HUES64 (cell line): ENCODE measurements at regions not wholly inside any gene's neighbourhood (a gene's known extent, or its start where the extent isn't known, plus 50 kb on each side); places are given as distances from the start of the nearest gene placed in this dataset.

ENCODE experiments used
- H3K27ac ChIP-seq: 2 replicates; pipeline ENCODE4 v1.7.0; 2013; ENCODE audit warnings: low read depth, low read length, inconsistent platforms
- H3K27me3 ChIP-seq: 2 replicates; pipeline ENCODE4 v1.6.1; 2013; ENCODE audit warnings: mild to moderate bottlenecking, low read length; ENCODE audit not compliant: insufficient read depth
- H3K36me3 ChIP-seq: 2 replicates; pipeline ENCODE4 v1.6.1; 2013; ENCODE audit warnings: mild to moderate bottlenecking, low read length; ENCODE audit not compliant: insufficient read depth
- H3K4me1 ChIP-seq: 2 replicates; pipeline ENCODE4 v1.6.1; 2013; ENCODE audit warnings: mild to moderate bottlenecking, low read length, moderate library complexity; ENCODE audit not compliant: insufficient read depth
- H3K4me3 ChIP-seq: 2 replicates; pipeline ENCODE4 v1.5.1; 2013; ENCODE audit warnings: mild to moderate bottlenecking, low read length, moderate library complexity
- H3K9ac ChIP-seq: 2 replicates; pipeline ENCODE4 v1.6.1; 2013; ENCODE audit warnings: mild to moderate bottlenecking, low read depth, low read length
- H3K9me3 ChIP-seq: 2 replicates; pipeline ENCODE4 v1.6.1; 2013; ENCODE audit warnings: low read depth, low read length; ENCODE audit not compliant: insufficient read depth
- WGBS: fragments of 150-250, 120-280 bp; methylation state at CpG from one replicate; pipeline ENCODE4 v1.1.7; 2013; ENCODE audit warnings: missing lambda C conversion rate; 5-methylcytosine and 5-hydroxymethylcytosine counted together

GRCh38 chr4:144514736-144515135, 131.2 kb upstream of the HHIP start:
- Histone ChIP-seq H3K9me3 (no peaks in the 10 kb centered on the region), H3K4me1 (peaks cover 7% of the 10 kb centered on the region; the same call in 1 of the 2 replicates), H3K27me3 (no peaks in the 10 kb centered on the region), H3K4me3 (no peak overlapping the region), H3K27ac (no peak overlapping the region), H3K36me3 (no peaks in the 10 kb centered on the region), H3K9ac (no peak overlapping the region)
- no CpG with 5 or more reads among the region's 1 CpG for WGBS

DNA sequence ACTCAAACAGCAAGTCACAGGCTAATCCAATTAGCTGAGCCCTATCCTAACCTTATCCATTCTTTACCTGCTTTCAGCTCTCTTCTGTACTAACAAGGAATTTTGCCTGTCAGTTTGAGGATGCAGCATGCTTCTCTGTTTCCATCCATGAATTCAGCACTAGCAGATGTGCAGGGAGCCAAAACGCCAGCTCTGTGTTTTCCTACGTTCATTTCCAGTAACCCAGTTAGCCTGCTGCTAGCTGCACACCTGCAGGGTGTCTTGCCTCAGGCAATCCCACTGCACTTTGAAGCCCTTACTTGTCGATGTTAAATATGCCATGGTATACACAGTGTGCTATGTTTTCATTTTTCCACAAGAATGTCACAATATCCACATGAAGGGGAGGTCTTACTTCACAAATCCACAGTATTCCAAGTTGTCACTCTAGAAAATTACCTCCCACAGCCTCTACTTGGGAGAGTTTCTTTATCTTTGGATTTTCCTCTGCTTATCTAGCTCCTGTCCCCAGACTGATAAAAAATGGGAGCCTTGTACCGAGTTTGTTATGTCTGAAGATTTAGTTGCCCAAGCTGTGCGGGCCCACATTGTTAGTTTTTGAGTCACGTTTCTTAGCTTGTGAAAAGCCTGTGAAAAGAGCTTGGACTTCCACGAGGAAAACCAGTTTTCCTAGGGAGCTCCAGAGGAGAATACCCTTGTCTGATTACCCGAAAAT, 127.6 kb upstream of the HHIP start:
- no peak overlapping the region for H3K9ac ChIP-seq
- H3K4me3 ChIP-seq, result no peak overlapping the region
- H3K4me1 ChIP-seq, result peaks cover 7% of the 10 kb centered on the region; the same call in 1 of the 2 replicates
- 79% methylated on average over 8 of the region's 8 CpGs for WGBS
- H3K27ac ChIP-seq, result no peak overlapping the region
- no peaks in the 10 kb centered on the region for H3K36me3 ChIP-seq
- H3K9me3 ChIP-seq, result no peaks in the 10 kb centered on the region
- H3K27me3 ChIP-seq, result no peaks in the 10 kb centered on the region

DNA sequence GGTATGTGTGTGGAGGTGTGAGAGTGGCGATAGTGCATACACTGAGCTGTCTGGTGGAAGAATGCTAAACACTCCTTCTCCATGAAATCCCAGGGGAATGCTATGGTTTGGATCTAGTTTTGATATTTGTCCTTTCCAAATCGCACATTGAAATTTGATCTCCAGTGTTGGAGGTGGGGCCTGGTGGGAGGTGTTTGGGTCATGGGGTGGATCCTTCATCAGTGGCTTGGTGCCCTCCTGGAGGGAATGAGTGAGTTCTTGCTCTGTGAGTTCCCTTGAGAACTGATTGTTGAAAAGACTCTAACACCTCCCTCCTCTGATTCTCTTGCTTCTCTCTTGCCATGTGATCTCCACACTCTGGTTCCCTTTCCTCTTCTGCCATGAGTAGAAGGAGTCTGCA, 114.1 kb upstream of the HHIP start:
- 75% methylated on average over 1 of the region's 2 CpGs for WGBS
- no peaks in the 10 kb centered on the region for H3K9me3 ChIP-seq
- H3K27ac ChIP-seq, result no peak overlapping the region
- H3K36me3 ChIP-seq, result no peaks in the 10 kb centered on the region
- no peaks in the 10 kb centered on the region for H3K4me1 ChIP-seq
- H3K4me3 ChIP-seq, result no peak overlapping the region
- H3K27me3 ChIP-seq, result no peaks in the 10 kb centered on the region
- H3K9ac ChIP-seq, result no peak overlapping the region

GRCh38 chr4:144547678-144548298, 98.2 kb upstream of the HHIP start:
- no peak overlapping the region for H3K27ac ChIP-seq
- no peak overlapping the region for H3K4me3 ChIP-seq
- H3K9me3 ChIP-seq, result no peaks in the 10 kb centered on the region
- H3K4me1 ChIP-seq, result no peaks in the 10 kb centered on the region
- no peak overlapping the region for H3K9ac ChIP-seq
- no peaks in the 10 kb centered on the region for H3K27me3 ChIP-seq
- WGBS, result 100% methylated on average over 2 of the region's 2 CpGs
- no peaks in the 10 kb centered on the region for H3K36me3 ChIP-seq

- WGBS, result 100% methylated on average over 1 of the region's 1 CpG
- no peak overlapping the region for H3K4me3 ChIP-seq
- no peak overlapping the region for H3K27ac ChIP-seq
- H3K9me3 ChIP-seq, result no peaks in the 10 kb centered on the region
- H3K36me3 ChIP-seq, result no peaks in the 10 kb centered on the region
- no peaks in the 10 kb centered on the region for H3K27me3 ChIP-seq
- no peak overlapping the region for H3K9ac ChIP-seq
- H3K4me1 ChIP-seq, result no peaks in the 10 kb centered on the region
Measured at GRCh38 chr4:144556636-144557035, 89.3 kb upstream of the HHIP start.

DNA sequence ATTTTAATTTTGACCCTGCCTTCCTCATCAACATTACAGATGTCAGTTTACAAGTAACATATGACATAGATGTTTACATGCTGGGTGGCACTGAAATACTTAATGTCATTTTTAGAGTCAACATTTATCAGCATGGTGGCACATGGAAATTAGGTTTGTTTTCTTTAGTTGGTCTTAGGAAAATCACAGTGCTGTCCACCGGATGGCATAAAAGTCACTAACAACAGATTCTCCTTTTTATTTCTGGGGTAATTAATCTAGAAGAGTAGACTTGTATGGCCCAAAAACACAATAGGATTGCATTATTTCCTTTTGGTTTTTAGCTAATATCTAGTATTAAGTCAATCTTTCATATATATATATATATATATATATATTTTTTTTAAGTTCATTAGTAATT, 88.6 kb upstream of the HHIP start:
- Histone ChIP-seq H3K4me3 (no peak overlapping the region), H3K36me3 (no peaks in the 10 kb centered on the region), H3K9me3 (no peaks in the 10 kb centered on the region), H3K9ac (no peak overlapping the region), H3K4me1 (no peaks in the 10 kb centered on the region), H3K27me3 (no peaks in the 10 kb centered on the region), H3K27ac (no peak overlapping the region)
- no CpG with 5 or more reads among the region's 1 CpG for WGBS

- Histone ChIP-seq H3K4me3 (no peak overlapping the region), H3K36me3 (no peaks in the 10 kb centered on the region), H3K9me3 (no peaks in the 10 kb centered on the region), H3K27me3 (no peaks in the 10 kb centered on the region), H3K4me1 (no peaks in the 10 kb centered on the region), H3K9ac (no peak overlapping the region), H3K27ac (no peak overlapping the region)
- 83% methylated on average over 10 of the region's 10 CpGs for WGBS
Measured at GRCh38 chr4:144562019-144562705, 83.8 kb upstream of the HHIP start.

DNA sequence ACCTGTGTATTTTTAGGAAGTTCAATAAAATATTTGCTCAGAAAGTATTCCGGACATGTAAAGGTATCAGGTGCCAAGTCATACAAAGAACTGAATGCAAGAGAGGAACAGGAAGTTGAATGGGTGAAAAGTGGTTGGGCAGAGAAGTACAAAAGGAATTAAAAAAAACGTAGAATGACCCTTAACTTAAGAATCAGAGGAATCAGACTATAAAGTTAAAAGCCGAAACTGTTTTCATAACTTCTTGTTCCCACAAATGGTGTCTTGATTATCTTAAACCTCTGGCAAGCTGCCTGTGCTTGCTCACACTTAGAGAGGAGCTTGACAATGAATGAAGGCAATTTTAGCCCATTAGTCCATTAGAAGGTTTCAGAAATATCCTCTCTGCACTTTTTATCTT, 81.6 kb upstream of the HHIP start:
- WGBS, result 78% methylated on average over 3 of the region's 3 CpGs
- H3K9ac ChIP-seq, result no peak overlapping the region
- H3K27ac ChIP-seq, result no peak overlapping the region
- no peaks in the 10 kb centered on the region for H3K27me3 ChIP-seq
- no peaks in the 10 kb centered on the region for H3K9me3 ChIP-seq
- H3K4me3 ChIP-seq, result no peak overlapping the region
- no peaks in the 10 kb centered on the region for H3K36me3 ChIP-seq
- H3K4me1 ChIP-seq, result no peaks in the 10 kb centered on the region

DNA sequence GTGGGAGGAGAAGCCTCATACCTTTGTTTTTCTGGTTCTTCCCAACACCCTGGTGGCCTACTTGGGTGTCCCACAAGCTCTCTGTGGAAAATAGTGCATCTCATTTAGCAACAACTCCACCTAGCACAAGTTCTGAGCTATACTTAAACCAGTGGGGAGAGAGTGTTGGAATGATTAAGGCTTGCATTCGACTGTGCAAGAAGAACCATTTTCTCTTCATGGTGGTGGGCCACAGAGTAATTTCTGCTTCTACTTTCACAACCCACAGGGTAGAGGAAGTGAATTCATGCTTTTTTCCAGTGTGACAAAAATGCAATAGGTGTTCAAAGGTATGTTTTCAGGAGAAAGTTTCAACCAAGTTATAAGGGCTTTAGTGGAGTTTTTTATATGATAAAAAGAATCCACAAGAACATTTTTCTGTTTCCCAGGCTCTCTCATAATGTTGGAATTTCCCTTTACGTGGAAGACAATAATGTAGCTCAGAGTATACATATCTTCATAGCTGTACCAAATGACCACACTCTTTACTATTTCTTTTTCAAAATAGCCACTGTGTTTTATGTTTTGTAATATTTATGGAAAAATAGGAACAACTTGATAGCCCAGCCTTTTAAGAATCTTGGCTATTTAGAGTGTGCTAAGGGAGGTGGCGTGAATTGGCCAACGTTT, 80.3 kb upstream of the HHIP start:
- H3K27ac ChIP-seq, result no peak overlapping the region
- H3K9me3 ChIP-seq, result no peaks in the 10 kb centered on the region
- no peaks in the 10 kb centered on the region for H3K27me3 ChIP-seq
- H3K9ac ChIP-seq, result no peak overlapping the region
- H3K4me3 ChIP-seq, result no peak overlapping the region
- H3K36me3 ChIP-seq, result no peaks in the 10 kb centered on the region
- WGBS, result 100% methylated on average over 3 of the region's 4 CpGs
- H3K4me1 ChIP-seq, result no peaks in the 10 kb centered on the region

- H3K27ac ChIP-seq, result no peak overlapping the region
Measured at GRCh38 chr4:144572660-144573059, 73.3 kb upstream of the HHIP start.

DNA sequence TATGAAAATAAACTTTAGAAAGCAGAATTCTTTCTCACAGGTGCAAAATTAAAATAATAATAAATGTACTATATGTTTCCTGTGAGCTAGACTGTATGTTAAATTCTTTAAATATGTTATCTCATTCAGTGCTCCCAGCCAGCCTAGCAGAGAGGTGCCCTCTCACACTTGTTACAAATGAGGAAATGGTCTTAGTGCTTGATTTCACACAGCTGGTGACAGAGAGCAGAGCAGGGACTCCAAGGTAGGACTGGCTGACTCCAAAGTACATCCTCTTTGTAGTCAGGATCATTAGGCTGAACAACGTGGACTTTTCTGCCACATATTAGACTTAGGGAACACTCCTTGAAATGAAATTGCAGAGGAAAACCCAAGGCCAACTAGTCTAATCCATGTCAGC, 72.0 kb upstream of the HHIP start:
- Histone ChIP-seq H3K9me3 (no peaks in the 10 kb centered on the region), H3K4me3 (no peak overlapping the region), H3K27me3 (no peaks in the 10 kb centered on the region), H3K9ac (no peak overlapping the region), H3K4me1 (no peaks in the 10 kb centered on the region), H3K36me3 (no peaks in the 10 kb centered on the region), H3K27ac (no peak overlapping the region)
- 84% methylated on average over 1 of the region's 1 CpG for WGBS

More at GRCh38 chr4:144572660-144573059, 73.3 kb upstream of the HHIP start:
- Histone ChIP-seq H3K36me3 (no peaks in the 10 kb centered on the region), H3K4me1 (no peaks in the 10 kb centered on the region), H3K4me3 (no peak overlapping the region), H3K9ac (no peak overlapping the region), H3K27me3 (no peaks in the 10 kb centered on the region), H3K9me3 (no peaks in the 10 kb centered on the region)
- 86% methylated on average over 6 of the region's 7 CpGs for WGBS
